Natural killer cell (primary cell): ENCODE measurements at regions not wholly inside any gene's neighbourhood (a gene's known extent, or its start where the extent isn't known, plus 50 kb on each side); places are given as distances from the start of the nearest gene placed in this dataset.
"Not testable (repeated sequence)": the region's sequence is repeated elsewhere in the genome, so short reads cannot be mapped to it uniquely, and the experiment has no call there.

Experiments used
- ATAC-seq, 3 donors: fragments of 150-1000 bp in 2 of 3; fragments of 200-7000 bp in 1 of 3; cut with Tn5 transposase; 1 replicate in 1 of 3; 2 replicates in 2 of 3; pipeline ENCODE4 v1.10.0; 2021; ENCODE audit warnings: mild to moderate bottlenecking in 2 of 3, moderate library complexity in 2 of 3
- DNase-seq, 2 donors: peaks; one replicate each; pipeline versions ENCODE4 v3.0.0 to v3.0.0-alpha.2; 2013 to 2021; ENCODE audit warnings: mixed read lengths in 1 of 2
- H3K27ac ChIP-seq: one replicate; pipeline ENCODE4 v1.5.1; 2013; ENCODE audit warnings: mild to moderate bottlenecking, low read length
- H3K27me3 ChIP-seq: one replicate; pipeline ENCODE4 v1.6.1; 2013; ENCODE audit warnings: low read length; ENCODE audit not compliant: control insufficient read depth, insufficient read depth
- H3K36me3 ChIP-seq: one replicate; pipeline ENCODE4 v1.6.1; 2013; ENCODE audit warnings: low read length; ENCODE audit not compliant: control insufficient read depth, insufficient read depth
- H3K4me1 ChIP-seq: one replicate; pipeline ENCODE4 v1.6.1; 2013; ENCODE audit warnings: low read length; ENCODE audit not compliant: control insufficient read depth, insufficient read depth
- H3K4me3 ChIP-seq: one replicate; pipeline ENCODE4 v1.5.1; 2013; ENCODE audit warnings: low read length
- H3K9me3 ChIP-seq: one replicate; pipeline ENCODE4 v1.6.1; 2013; ENCODE audit warnings: low read length; ENCODE audit not compliant: control insufficient read depth, insufficient read depth
- H3K27ac Mint-ChIP-seq, 2 donors: one replicate each; pipeline ENCODE4 v1.8.0; 2022; ENCODE audit warnings: mild to moderate bottlenecking in 2 of 2, mixed read lengths in 2 of 2, moderate library complexity in 1 of 2
- H3K27me3 Mint-ChIP-seq, 2 donors: one replicate each; pipeline ENCODE4 v1.8.0; 2022; ENCODE audit warnings: low read depth in 2 of 2, mixed read lengths in 2 of 2
- H3K36me3 Mint-ChIP-seq: one replicate; pipeline ENCODE4 v1.8.0; 2022; ENCODE audit warnings: mixed read lengths
- H3K4me1 Mint-ChIP-seq, 2 donors: one replicate each; pipeline ENCODE4 v1.8.0; 2022; ENCODE audit warnings: mixed read lengths in 2 of 2
- H3K4me3 Mint-ChIP-seq: one replicate; pipeline ENCODE4 v1.8.0; 2022; ENCODE audit warnings: mild to moderate bottlenecking, moderate library complexity, mixed read lengths
- H3K9me3 Mint-ChIP-seq, 2 donors: one replicate each; pipeline ENCODE4 v1.8.0; 2022; ENCODE audit warnings: mixed read lengths in 2 of 2
- WGBS: methylation state at CpG from one replicate; pipeline ENCODE4 v1.1.7; 2013; ENCODE audit warnings: missing lambda C conversion rate; ENCODE audit not compliant: insufficient coverage; 5-methylcytosine and 5-hydroxymethylcytosine counted together
- intact Hi-C: fragments of 100-400 bp; cut with micrococcal nuclease; formaldehyde crosslinking; loops from one replicate; pipeline ENCODE4 v1.14.2; 2022
- TF ChIP-seq, protein P1 (sequence below): fragments of 200-600 bp; IDR thresholded peaks from one replicate; pipeline ENCODE4 v1.8.0; 2022; ENCODE audit warnings: antibody characterized with exemption

GRCh38 chr6:11378639-11379038, 146.2 kb upstream of the NEDD9 start:
- TF ChIP-seq, protein P1, sequence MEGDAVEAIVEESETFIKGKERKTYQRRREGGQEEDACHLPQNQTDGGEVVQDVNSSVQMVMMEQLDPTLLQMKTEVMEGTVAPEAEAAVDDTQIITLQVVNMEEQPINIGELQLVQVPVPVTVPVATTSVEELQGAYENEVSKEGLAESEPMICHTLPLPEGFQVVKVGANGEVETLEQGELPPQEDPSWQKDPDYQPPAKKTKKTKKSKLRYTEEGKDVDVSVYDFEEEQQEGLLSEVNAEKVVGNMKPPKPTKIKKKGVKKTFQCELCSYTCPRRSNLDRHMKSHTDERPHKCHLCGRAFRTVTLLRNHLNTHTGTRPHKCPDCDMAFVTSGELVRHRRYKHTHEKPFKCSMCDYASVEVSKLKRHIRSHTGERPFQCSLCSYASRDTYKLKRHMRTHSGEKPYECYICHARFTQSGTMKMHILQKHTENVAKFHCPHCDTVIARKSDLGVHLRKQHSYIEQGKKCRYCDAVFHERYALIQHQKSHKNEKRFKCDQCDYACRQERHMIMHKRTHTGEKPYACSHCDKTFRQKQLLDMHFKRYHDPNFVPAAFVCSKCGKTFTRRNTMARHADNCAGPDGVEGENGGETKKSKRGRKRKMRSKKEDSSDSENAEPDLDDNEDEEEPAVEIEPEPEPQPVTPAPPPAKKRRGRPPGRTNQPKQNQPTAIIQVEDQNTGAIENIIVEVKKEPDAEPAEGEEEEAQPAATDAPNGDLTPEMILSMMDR, result no peak
- WGBS, result 95% methylated on average over 4 of the region's 4 CpGs
- no peaks in the 10 kb centered on the region for H3K27me3 ChIP-seq
- H3K36me3 ChIP-seq, result peaks cover 18% of the 10 kb centered on the region
- Mint-ChIP-seq H3K27me3 (no peaks in the 10 kb centered on the region), H3K36me3 (peaks cover 7% of the 10 kb centered on the region), H3K9me3 (no peaks in the 10 kb centered on the region), H3K4me1 (peaks cover 84 to 87% of the 10 kb centered on the region in 2 donors), H3K4me3 (no peak overlapping the region), H3K27ac (peak overlapping the region in 1 of 2 donors; percentile 61)
- no peak overlapping the region for H3K27ac ChIP-seq
- ATAC-seq (no peak), DNase-seq (no peak)
- H3K9me3 ChIP-seq, result no peaks in the 10 kb centered on the region
- H3K4me3 ChIP-seq, result no peak overlapping the region
- intact Hi-C loops, result no loop called here
- H3K4me1 ChIP-seq, result peaks cover 55% of the 10 kb centered on the region

- 45% methylated on average over 4 of the region's 4 CpGs for WGBS
- Histone ChIP-seq H3K4me1 (peaks cover 32% of the 10 kb centered on the region), H3K27me3 (no peaks in the 10 kb centered on the region), H3K36me3 (peaks cover 7% of the 10 kb centered on the region), H3K9me3 (no peaks in the 10 kb centered on the region), H3K27ac (peak overlapping the region; percentile 50), H3K4me3 (no peak overlapping the region)
- Mint-ChIP-seq H3K27me3 (no peaks in the 10 kb centered on the region), H3K36me3 (peaks cover 14% of the 10 kb centered on the region), H3K9me3 (no peaks in the 10 kb centered on the region), H3K27ac (peak overlapping the region; percentile 69 to 71), H3K4me3 (peak overlapping the region; percentile 53), H3K4me1 (peaks cover 71 to 74% of the 10 kb centered on the region in 2 donors)
- intact Hi-C loops, result no loop called here
- DNase-seq (no peak), ATAC-seq (peak; percentile 37 to 63 (median 63))
- TF ChIP-seq, protein P1, result no peak
Measured at GRCh38 chr6:11374036-11375010, 141.9 kb upstream of the NEDD9 start.

DNA sequence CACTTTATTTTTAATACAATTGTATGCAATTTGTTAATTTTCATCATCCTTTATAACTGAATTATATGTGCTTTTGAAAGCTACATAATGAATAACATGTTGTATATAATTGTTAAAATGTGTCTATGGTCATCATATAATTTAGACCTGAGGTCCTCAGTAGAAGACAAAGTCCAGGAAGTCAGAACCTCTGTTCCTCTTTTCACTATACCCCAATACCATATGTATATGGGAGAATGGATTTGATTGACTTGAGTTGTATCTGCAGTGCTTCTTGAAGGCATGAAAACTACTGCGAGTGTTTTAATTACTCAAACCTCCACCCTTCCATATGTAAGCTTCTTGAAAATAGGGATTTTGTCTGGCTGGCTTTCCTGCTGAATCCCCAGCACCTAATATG, 140.7 kb upstream of the NEDD9 start:
- intact Hi-C loops, result no loop called here
- no peak overlapping the region for H3K27ac ChIP-seq
- Mint-ChIP-seq H3K9me3 (no peaks in the 10 kb centered on the region), H3K27me3 (no peaks in the 10 kb centered on the region), H3K4me3 (no peak overlapping the region), H3K4me1 (peaks cover 77 to 78% of the 10 kb centered on the region in 2 donors), H3K36me3 (peaks cover 14% of the 10 kb centered on the region), H3K27ac (peak overlapping the region in 1 of 2 donors; percentile 16)
- ATAC-seq (no peak), DNase-seq (no peak)
- TF ChIP-seq, protein P1, result no peak
- WGBS, result no CpG with 5 or more reads among the region's 1 CpG
- peaks cover 4% of the 10 kb centered on the region for H3K36me3 ChIP-seq
- no peaks in the 10 kb centered on the region for H3K9me3 ChIP-seq
- H3K4me3 ChIP-seq, result no peak overlapping the region
- no peaks in the 10 kb centered on the region for H3K27me3 ChIP-seq
- H3K4me1 ChIP-seq, result peaks cover 27% of the 10 kb centered on the region

GRCh38 chr6:11372186-11372790, 139.8 kb upstream of the NEDD9 start:
- H3K36me3 Mint-ChIP-seq, H3K27ac ChIP-seq, H3K4me3 Mint-ChIP-seq, intact Hi-C loops, H3K27me3 ChIP-seq, H3K4me3 ChIP-seq, DNase-seq, H3K27me3 Mint-ChIP-seq, H3K9me3 ChIP-seq, ATAC-seq, H3K9me3 Mint-ChIP-seq, H3K36me3 ChIP-seq: not testable (repeated sequence)
- H3K27ac Mint-ChIP-seq, result peak overlapping the region; percentile 7 to 16
- H3K4me1 Mint-ChIP-seq, result peaks cover 78% of the 10 kb centered on the region in 2 donors
- peaks cover 28% of the 10 kb centered on the region for H3K4me1 ChIP-seq
